ENCODE measurements at regions not wholly inside any gene's neighbourhood (a gene's known extent, or its start where the extent isn't known, plus 50 kb on each side); places are given as distances from the start of the nearest gene placed in this dataset.

GRCh38 chr9:105116052-105116868 lies 128.2 kb upstream of the SLC44A1 start:
- Histone ChIP-seq H3K4me3 (no peak overlapping the region), H3K4me1 (peaks cover 0 to 16% (median 2%) of the 10 kb centered on the region in 4 donors), H3K27ac (no peak overlapping the region), H3K9me3 (no peaks in the 10 kb centered on the region), H3K36me3 (no peaks in the 10 kb centered on the region), H3K27me3 (no peaks in the 10 kb centered on the region)
- no peak for DNase-seq
- intact Hi-C loops (cut with DNase I; ENCODE audit: low total_unique reads) = no loop called here
- TF ChIP-seq, protein P1, sequence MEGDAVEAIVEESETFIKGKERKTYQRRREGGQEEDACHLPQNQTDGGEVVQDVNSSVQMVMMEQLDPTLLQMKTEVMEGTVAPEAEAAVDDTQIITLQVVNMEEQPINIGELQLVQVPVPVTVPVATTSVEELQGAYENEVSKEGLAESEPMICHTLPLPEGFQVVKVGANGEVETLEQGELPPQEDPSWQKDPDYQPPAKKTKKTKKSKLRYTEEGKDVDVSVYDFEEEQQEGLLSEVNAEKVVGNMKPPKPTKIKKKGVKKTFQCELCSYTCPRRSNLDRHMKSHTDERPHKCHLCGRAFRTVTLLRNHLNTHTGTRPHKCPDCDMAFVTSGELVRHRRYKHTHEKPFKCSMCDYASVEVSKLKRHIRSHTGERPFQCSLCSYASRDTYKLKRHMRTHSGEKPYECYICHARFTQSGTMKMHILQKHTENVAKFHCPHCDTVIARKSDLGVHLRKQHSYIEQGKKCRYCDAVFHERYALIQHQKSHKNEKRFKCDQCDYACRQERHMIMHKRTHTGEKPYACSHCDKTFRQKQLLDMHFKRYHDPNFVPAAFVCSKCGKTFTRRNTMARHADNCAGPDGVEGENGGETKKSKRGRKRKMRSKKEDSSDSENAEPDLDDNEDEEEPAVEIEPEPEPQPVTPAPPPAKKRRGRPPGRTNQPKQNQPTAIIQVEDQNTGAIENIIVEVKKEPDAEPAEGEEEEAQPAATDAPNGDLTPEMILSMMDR (IDR thresholded peaks at IDR 0.05) = no peak
- TF ChIP-seq POLR2A (IDR thresholded peaks at IDR 0.05) = no peak
- no peak for TF ChIP-seq POLR2AphosphoS5 (IDR thresholded peaks at IDR 0.05)
- no peak for TF ChIP-seq EP300 (IDR thresholded peaks at IDR 0.05; ENCODE audit: low read depth)
- 79 to 82% methylated on average over 3 to 9 of the region's 9 CpGs for WGBS, 2 donors (ENCODE audit: low coverage in 1 of 2)
- in situ Hi-C loops (cut with MboI; ENCODE audit: low pct_ligation_motif_present in 1 of 4, low pct_unique_long_range_greater_than_20kb in 1 of 4, low sequenced_read_pairs in 3 of 4) = no loop called here

GRCh38 chr9:105117234-105117633 lies 127.2 kb upstream of the SLC44A1 start:
- intact Hi-C loops (cut with DNase I; ENCODE audit: low total_unique reads) (no loop called here), in situ Hi-C loops (cut with MboI; ENCODE audit: low pct_ligation_motif_present in 1 of 4, low pct_unique_long_range_greater_than_20kb in 1 of 4, low sequenced_read_pairs in 3 of 4) (no loop called here)
- peaks cover 0 to 16% (median 2%) of the 10 kb centered on the region in 4 donors for H3K4me1 ChIP-seq
- 81 to 83% methylated on average over 1 to 2 of the region's 2 CpGs for WGBS, 2 donors (ENCODE audit: low coverage in 1 of 2)
- H3K9me3 ChIP-seq = no peaks in the 10 kb centered on the region
- H3K36me3 ChIP-seq = no peaks in the 10 kb centered on the region
- H3K4me3 ChIP-seq = no peak overlapping the region
- no peak for DNase-seq
- no peaks in the 10 kb centered on the region for H3K27me3 ChIP-seq
- H3K27ac ChIP-seq = peak overlapping the region in 1 of 4 donors; percentile 21
- TF ChIP-seq, protein P1 (IDR thresholded peaks at IDR 0.05) = no peak
- TF ChIP-seq POLR2AphosphoS5 (IDR thresholded peaks at IDR 0.05) (no peak), EP300 (IDR thresholded peaks at IDR 0.05; ENCODE audit: low read depth) (no peak), POLR2A (IDR thresholded peaks at IDR 0.05) (no peak)

- peak overlapping the region in 1 of 4 donors; percentile 4 for H3K27ac ChIP-seq
- 49% methylated on average over 5 of the region's 5 CpGs; no CpG with 5 or more reads in 1 of the 2 donors for WGBS, 2 donors (ENCODE audit: low coverage in 1 of 2)
Observed at GRCh38 chr9:105118636-105119035, 125.8 kb upstream of the SLC44A1 start.

DNA sequence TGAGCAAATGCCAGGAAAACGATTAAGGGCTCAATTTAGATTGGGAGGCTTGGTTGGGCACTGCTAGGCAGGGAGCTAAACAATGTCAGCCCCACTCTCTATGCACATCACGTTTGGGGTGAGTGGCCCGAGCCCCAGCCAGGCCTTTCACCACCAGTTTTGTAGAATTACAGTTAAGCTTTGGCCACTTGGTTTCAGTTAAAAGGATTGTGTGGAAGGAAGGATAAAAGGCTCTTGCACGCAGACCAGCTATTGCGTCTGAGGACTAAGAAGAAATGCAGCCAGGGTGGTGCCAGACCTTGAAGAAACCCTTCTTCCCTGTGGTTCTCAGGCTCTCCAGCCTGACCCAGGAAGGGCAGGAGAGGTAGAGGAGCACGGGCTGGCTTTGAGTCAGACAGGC lies 125.3 kb upstream of the SLC44A1 start:
- 63% methylated on average over 1 to 6 of the region's 6 CpGs for WGBS, 2 donors (ENCODE audit: low coverage in 1 of 2)
- H3K27me3 ChIP-seq = no peaks in the 10 kb centered on the region
- peak overlapping the region in 1 of 4 donors; percentile 4 for H3K27ac ChIP-seq
- no peaks in the 10 kb centered on the region for H3K36me3 ChIP-seq
- H3K4me1 ChIP-seq = peaks cover 0 to 16% (median 2%) of the 10 kb centered on the region in 4 donors
- no peaks in the 10 kb centered on the region for H3K9me3 ChIP-seq
- intact Hi-C loops (cut with DNase I; ENCODE audit: low total_unique reads) (no loop called here), in situ Hi-C loops (cut with MboI; ENCODE audit: low pct_ligation_motif_present in 1 of 4, low pct_unique_long_range_greater_than_20kb in 1 of 4, low sequenced_read_pairs in 3 of 4) (no loop called here)
- no peak for TF ChIP-seq POLR2AphosphoS5 (IDR thresholded peaks at IDR 0.05)
- TF ChIP-seq, protein P1 (IDR thresholded peaks at IDR 0.05) = no peak
- no peak overlapping the region for H3K4me3 ChIP-seq
- no peak for DNase-seq

More at GRCh38 chr9:105118636-105119035, 125.8 kb upstream of the SLC44A1 start:
- H3K36me3 ChIP-seq = no peaks in the 10 kb centered on the region
- in situ Hi-C loops (cut with MboI; ENCODE audit: low pct_ligation_motif_present in 1 of 4, low pct_unique_long_range_greater_than_20kb in 1 of 4, low sequenced_read_pairs in 3 of 4) (no loop called here), intact Hi-C loops (cut with DNase I; ENCODE audit: low total_unique reads) (no loop called here)
- TF ChIP-seq, protein P1 (IDR thresholded peaks at IDR 0.05) = no peak
- TF ChIP-seq POLR2AphosphoS5 (IDR thresholded peaks at IDR 0.05) (no peak), POLR2A (IDR thresholded peaks at IDR 0.05) (no peak), EP300 (IDR thresholded peaks at IDR 0.05; ENCODE audit: low read depth) (no peak)
- no peak for DNase-seq
- no peaks in the 10 kb centered on the region for H3K27me3 ChIP-seq
- H3K9me3 ChIP-seq = no peaks in the 10 kb centered on the region
- no peak overlapping the region for H3K4me3 ChIP-seq
- peaks cover 0 to 16% (median 2%) of the 10 kb centered on the region in 4 donors for H3K4me1 ChIP-seq
